Neural cell (in vitro differentiated cells): ENCODE measurements at regions not wholly inside any gene's neighbourhood (a gene's known extent, or its start where the extent isn't known, plus 50 kb on each side); places are given as distances from the start of the nearest gene placed in this dataset.

Experiments
- CTCF ChIP-seq: fragments of 450-650 bp; IDR thresholded peaks from 2 replicates; pipeline ENCODE4 v1.5.1; 2014; ENCODE audit warnings: antibody characterized with exemption, mild to moderate bottlenecking, moderate library complexity; ENCODE audit not compliant: poor library complexity, severe bottlenecking
- EP300 ChIP-seq: fragments of 450-650 bp; conservative IDR thresholded peaks from 2 replicates; pipeline ENCODE4 v1.6.1; 2014; ENCODE audit warnings: antibody characterized with exemption, mild to moderate bottlenecking, moderate library complexity; ENCODE audit not compliant: poor library complexity, severe bottlenecking
- EZH2 ChIP-seq: fragments of 200-600, 300-800 bp; shearing (Covaris generic), sonication (generic); IDR thresholded peaks from 2 replicates; pipeline ENCODE4 v1.6.1; 2014; ENCODE audit warnings: antibody characterized with exemption, low read length, borderline replicate concordance, mild to moderate bottlenecking; ENCODE audit not compliant: insufficient read depth, poor library complexity, severe bottlenecking
- MXI1 ChIP-seq: fragments of 450-650 bp; conservative IDR thresholded peaks from 2 replicates; pipeline ENCODE4 v1.6.1; 2014; ENCODE audit warnings: antibody characterized with exemption, mild to moderate bottlenecking; ENCODE audit not compliant: poor library complexity, severe bottlenecking
- POLR2AphosphoS5 ChIP-seq: IDR thresholded peaks from 2 replicates; pipeline ENCODE4 v1.6.1; 2012
- RAD21 ChIP-seq: fragments of 450-650 bp; conservative IDR thresholded peaks from 2 replicates; pipeline ENCODE4 v1.6.1; 2014; ENCODE audit warnings: antibody characterized with exemption, mild to moderate bottlenecking, moderate library complexity
- REST ChIP-seq: IDR thresholded peaks from 2 replicates; pipeline ENCODE4 v1.6.1; 2012; ENCODE audit warnings: borderline replicate concordance
- SMC3 ChIP-seq: fragments of 450-650 bp; conservative IDR thresholded peaks from 2 replicates; pipeline ENCODE4 v1.6.1; 2014; ENCODE audit warnings: antibody characterized with exemption, mild to moderate bottlenecking, moderate library complexity; ENCODE audit not compliant: poor library complexity
- TAF1 ChIP-seq: IDR thresholded peaks from 2 replicates; pipeline ENCODE4 v1.6.1; 2012; ENCODE audit warnings: low read depth

- no peak for TF ChIP-seq TAF1
- no peak for TF ChIP-seq CTCF
- TF ChIP-seq RAD21: no peak
- TF ChIP-seq MXI1: no peak
- TF ChIP-seq EP300: no peak
- TF ChIP-seq POLR2AphosphoS5: no peak
- no peak for TF ChIP-seq REST
- no peak for TF ChIP-seq EZH2
- TF ChIP-seq SMC3: no peak
Observed at GRCh38 chr22:27152883-27153282, 495.5 kb downstream of the MIAT start.
